Upper lobe of left lung (tissue), 4 donors: ENCODE measurements at regions not wholly inside any gene's neighbourhood (a gene's known extent, or its start where the extent isn't known, plus 50 kb on each side); places are given as distances from the start of the nearest gene placed in this dataset.

Experiments used
- EP300 ChIP-seq, 4 donors: sonication (generic); formaldehyde crosslinking; IDR thresholded peaks; one replicate each; pipeline ENCODE4 v1.5.1; 2017; ENCODE audit warnings: antibody characterized with exemption in 4 of 4, control low read depth in 2 of 4
- POLR2A ChIP-seq, 4 donors: fragments of 450-650 bp; IDR thresholded peaks; one replicate each; pipeline ENCODE4 v1.5.1; 2016 to 2017; ENCODE audit warnings: antibody characterized with exemption in 4 of 4, mild to moderate bottlenecking in 2 of 4
- POLR2AphosphoS5 ChIP-seq, 2 donors: sonication (generic); formaldehyde crosslinking; IDR thresholded peaks; one replicate each; pipeline ENCODE4 v1.5.1; 2017; ENCODE audit warnings: antibody characterized with exemption in 2 of 2
- TF ChIP-seq, protein P1 (sequence below), 6 experiments: fragments of 450-650 bp in 4 of 6; fragments of 200-600 bp in 2 of 6; sonication (generic) in 2 of 6; IDR thresholded peaks; one replicate each; pipeline ENCODE4 v1.5.1; 2016 to 2019; ENCODE audit warnings: antibody characterized with exemption in 6 of 6

DNA sequence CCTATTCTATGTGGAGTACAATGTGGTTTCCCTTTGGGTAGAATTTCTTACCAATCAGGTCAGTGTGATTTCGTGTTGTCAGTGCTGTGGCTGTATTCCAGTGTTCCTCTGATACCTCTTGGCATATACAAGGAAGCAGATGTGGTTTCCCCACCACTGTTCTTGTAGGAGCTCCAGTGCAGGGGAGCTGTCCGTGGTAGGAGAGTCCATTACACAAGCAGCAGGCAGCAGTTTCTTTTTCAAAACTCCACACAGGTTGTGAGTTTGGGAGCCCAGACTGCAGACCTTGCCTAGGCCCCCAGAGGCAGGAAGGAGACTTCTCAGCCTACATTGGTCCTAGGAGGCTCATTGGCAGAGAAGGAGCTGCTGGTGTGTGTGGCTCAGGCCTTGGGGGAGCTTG, 452.8 kb downstream of the AACS start:
- TF ChIP-seq POLR2A (IDR thresholded peaks at IDR 0.05) (no peak), POLR2AphosphoS5 (IDR thresholded peaks at IDR 0.05) (no peak), EP300 (IDR thresholded peaks at IDR 0.05) (no peak)
- TF ChIP-seq, protein P1, sequence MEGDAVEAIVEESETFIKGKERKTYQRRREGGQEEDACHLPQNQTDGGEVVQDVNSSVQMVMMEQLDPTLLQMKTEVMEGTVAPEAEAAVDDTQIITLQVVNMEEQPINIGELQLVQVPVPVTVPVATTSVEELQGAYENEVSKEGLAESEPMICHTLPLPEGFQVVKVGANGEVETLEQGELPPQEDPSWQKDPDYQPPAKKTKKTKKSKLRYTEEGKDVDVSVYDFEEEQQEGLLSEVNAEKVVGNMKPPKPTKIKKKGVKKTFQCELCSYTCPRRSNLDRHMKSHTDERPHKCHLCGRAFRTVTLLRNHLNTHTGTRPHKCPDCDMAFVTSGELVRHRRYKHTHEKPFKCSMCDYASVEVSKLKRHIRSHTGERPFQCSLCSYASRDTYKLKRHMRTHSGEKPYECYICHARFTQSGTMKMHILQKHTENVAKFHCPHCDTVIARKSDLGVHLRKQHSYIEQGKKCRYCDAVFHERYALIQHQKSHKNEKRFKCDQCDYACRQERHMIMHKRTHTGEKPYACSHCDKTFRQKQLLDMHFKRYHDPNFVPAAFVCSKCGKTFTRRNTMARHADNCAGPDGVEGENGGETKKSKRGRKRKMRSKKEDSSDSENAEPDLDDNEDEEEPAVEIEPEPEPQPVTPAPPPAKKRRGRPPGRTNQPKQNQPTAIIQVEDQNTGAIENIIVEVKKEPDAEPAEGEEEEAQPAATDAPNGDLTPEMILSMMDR (IDR thresholded peaks at IDR 0.05) = no peak
